Psoas muscle (tissue), 7 donors: ENCODE measurements at regions not wholly inside any gene's neighbourhood (a gene's known extent, or its start where the extent isn't known, plus 50 kb on each side); places are given as distances from the start of the nearest gene placed in this dataset.

Experiments used
- ATAC-seq, 4 donors: fragments of 200-7000 bp; cut with Tn5 transposase; one replicate each; pipeline ENCODE4 v1.9.1; 2020; ENCODE audit warnings: moderate library complexity in 3 of 4, mild to moderate bottlenecking in 2 of 4
- DNase-seq, 2 donors: peaks; one replicate each; pipeline ENCODE4 v3.0.0-alpha.2; 2020
- H3K27ac ChIP-seq: fragments of 200-600 bp; one replicate; pipeline ENCODE4 v1.8.0; 2022
- H3K27me3 ChIP-seq, 3 donors: fragments of 200-600 bp in 1 of 3; one replicate each; pipeline versions ENCODE4 v1.6.1 to v1.8.0; 2013 to 2022; ENCODE audit warnings: low read length in 2 of 3, mild to moderate bottlenecking in 2 of 3, moderate library complexity in 1 of 3; ENCODE audit not compliant: insufficient read depth in 3 of 3
- H3K36me3 ChIP-seq, 2 donors: fragments of 200-600 bp in 1 of 2; one replicate each; pipeline versions ENCODE4 v1.6.1 to v1.8.0; 2013 to 2022; ENCODE audit warnings: low read depth in 1 of 2, mild to moderate bottlenecking in 1 of 2, moderate library complexity in 1 of 2; ENCODE audit not compliant: insufficient read depth in 1 of 2
- H3K4me1 ChIP-seq: fragments of 200-600 bp; one replicate; pipeline ENCODE4 v1.8.0; 2022
- H3K4me3 ChIP-seq: fragments of 200-600 bp; one replicate; pipeline ENCODE4 v1.8.0; 2022; ENCODE audit warnings: mild to moderate bottlenecking
- H3K9me3 ChIP-seq: fragments of 200-600 bp; one replicate; pipeline ENCODE4 v1.8.0; 2022
- CTCF ChIP-seq: fragments of 200-600 bp; IDR thresholded peaks from one replicate; pipeline ENCODE4 v1.8.0; 2022; ENCODE audit warnings: antibody characterized with exemption
- WGBS, 3 donors: extraction: QIAGEN DNeasy Blood & Tissue Kit; methylation state at CpG; one replicate each; pipeline versions ENCODE4 v1.1.6 to v1.1.7; 2013; 5-methylcytosine and 5-hydroxymethylcytosine counted together
- intact Hi-C, 2 donors: fragments of 100-400 bp; cut with DNase I; formaldehyde crosslinking; loops; one replicate each; pipeline versions ENCODE4 v1.11.0 to v1.14.2; 2022
- donor health status: healthy with polysubstance abuse.
- donor health status: DM: no; HTN: no; CAD: no; lungs with moderate emphysema.
- donor health status: Bipolar disorder and iron deficiency.
- donor health status: healthy.
- donor health status: DM: yes; HTN: yes; CAD: no.
- donor health status: DM: no; HTN: no; CAD: no.
- donor health status: DM: yes; HTN: yes; CAD: no.

GRCh38 chr1:5448486-5448885, 543.7 kb downstream of the NPHP4 start:
- WGBS, 3 donors, result 37 to 56% (median 46%) methylated on average over 6 of the region's 6 CpGs
- Histone ChIP-seq H3K9me3 (no peaks in the 10 kb centered on the region), H3K36me3 (no peaks in the 10 kb centered on the region), H3K27ac (no peak overlapping the region), H3K27me3 (peaks cover 0 to 11% (median 4%) of the 10 kb centered on the region in 3 donors), H3K4me3 (no peak overlapping the region), H3K4me1 (no peaks in the 10 kb centered on the region)
- ATAC-seq (no peak), DNase-seq (no peak)
- intact Hi-C loops, result no loop called here
- no peak for TF ChIP-seq CTCF

GRCh38 chr1:5447503-5447960, 544.7 kb downstream of the NPHP4 start:
- no peak for TF ChIP-seq CTCF
- H3K27me3 ChIP-seq, result peaks cover 0 to 6% (median 2%) of the 10 kb centered on the region in 3 donors
- WGBS, 3 donors, result 42 to 46% (median 45%) methylated on average over 6 of the region's 6 CpGs

GRCh38 chr1:5444396-5444795, 547.8 kb downstream of the NPHP4 start:
- H3K9me3 ChIP-seq, result no peaks in the 10 kb centered on the region
- no peaks in the 10 kb centered on the region for H3K4me1 ChIP-seq
- H3K27me3 ChIP-seq, result peaks cover 0 to 2% (median 0%) of the 10 kb centered on the region in 3 donors
- no peak overlapping the region for H3K4me3 ChIP-seq
- no peak for ATAC-seq
- no peak for DNase-seq
- intact Hi-C loops, result no loop called here
- H3K36me3 ChIP-seq, result no peaks in the 10 kb centered on the region
- H3K27ac ChIP-seq, result no peak overlapping the region
- TF ChIP-seq CTCF, result no peak
- WGBS, 3 donors, result 30 to 44% (median 32%) methylated on average over 6 of the region's 6 CpGs

More at GRCh38 chr1:5447503-5447960, 544.7 kb downstream of the NPHP4 start:
- ATAC-seq (no peak), DNase-seq (no peak)
- Histone ChIP-seq H3K4me1 (no peaks in the 10 kb centered on the region), H3K9me3 (no peaks in the 10 kb centered on the region), H3K4me3 (no peak overlapping the region), H3K36me3 (no peaks in the 10 kb centered on the region), H3K27ac (no peak overlapping the region)
- intact Hi-C loops, result no loop called here

GRCh38 chr1:5436808-5437207, 555.4 kb downstream of the NPHP4 start:
- no peak for DNase-seq
- H3K27me3 ChIP-seq, result peaks cover 0 to 20% (median 4%) of the 10 kb centered on the region in 3 donors
- no peak for TF ChIP-seq CTCF
- intact Hi-C loops, result no loop called here
- no peak overlapping the region for H3K27ac ChIP-seq
- H3K9me3 ChIP-seq, result no peaks in the 10 kb centered on the region
- H3K4me1 ChIP-seq, result no peaks in the 10 kb centered on the region
- H3K36me3 ChIP-seq, result no peaks in the 10 kb centered on the region
- WGBS, 3 donors, result 84 to 96% (median 87%) methylated on average over 2 of the region's 2 CpGs
- no peak overlapping the region for H3K4me3 ChIP-seq
- ATAC-seq, result no peak

- WGBS, 3 donors, result 74 to 81% (median 79%) methylated on average over 6 of the region's 6 CpGs
- Histone ChIP-seq H3K27ac (no peak overlapping the region), H3K36me3 (no peaks in the 10 kb centered on the region), H3K4me1 (no peaks in the 10 kb centered on the region), H3K27me3 (peaks cover 0 to 25% (median 4%) of the 10 kb centered on the region in 3 donors), H3K9me3 (no peaks in the 10 kb centered on the region), H3K4me3 (no peak overlapping the region)
- intact Hi-C loops, result no loop called here
- TF ChIP-seq CTCF, result no peak
- ATAC-seq (no peak), DNase-seq (no peak)
These were observed 556.8 kb downstream of the NPHP4 start for GRCh38 chr1:5435414-5435813.
